A549 (cell line): ENCODE measurements at regions not wholly inside any gene's neighbourhood (a gene's known extent, or its start where the extent isn't known, plus 50 kb on each side); places are given as distances from the start of the nearest gene placed in this dataset.

ENCODE experiments used
- BHLHE40 ChIP-seq: IDR thresholded peaks from 2 replicates; pipeline ENCODE4 v1.6.1; 2012; ENCODE audit warnings: low read depth, low read length, inconsistent platforms
- CHD4 ChIP-seq: fragments of 200-600 bp; sonication (generic); IDR thresholded peaks from 2 replicates; pipeline ENCODE4 v1.6.1; 2016; ENCODE audit warnings: antibody characterized with exemption, mild to moderate bottlenecking, borderline replicate concordance
- CTCF ChIP-seq: fragments of >200 bp; sonication (Bioruptor Twin); formaldehyde crosslinking; IDR thresholded peaks from 3 replicates; pipeline ENCODE4 v1.5.1; 2016
- HOXA7 ChIP-seq: fragments of 250-450 bp; sonication (Bioruptor Pico); IDR thresholded peaks from 2 replicates; pipeline ENCODE4 v1.5.0; 2020; ENCODE audit warnings: mild to moderate bottlenecking, moderate library complexity
- HOXB13 ChIP-seq: fragments of 250-450 bp; sonication (Bioruptor Pico); IDR thresholded peaks from 2 replicates; pipeline ENCODE4 v1.5.0; 2020; ENCODE audit warnings: low read depth, mild to moderate bottlenecking, moderate library complexity
- MAFK ChIP-seq: fragments of 450-650 bp; IDR thresholded peaks from 2 replicates; pipeline ENCODE4 v1.6.1; 2014; ENCODE audit not compliant: partially characterized antibody
- MAX ChIP-seq: IDR thresholded peaks from 2 replicates; pipeline ENCODE4 v1.6.1; 2012
- RAD21 ChIP-seq, 2 experiments: fragments of >200 bp in 1 of 2; sonication (Bioruptor Twin) in 1 of 2; formaldehyde crosslinking in 1 of 2; IDR thresholded peaks in 1 of 2; conservative IDR thresholded peaks in 1 of 2; 2 replicates in 1 of 2; 3 replicates in 1 of 2; pipeline ENCODE4 v1.6.1; 2012 to 2018; ENCODE audit warnings: inconsistent platforms in 1 of 2
- REST ChIP-seq: fragments of 200-600 bp; sonication (generic); IDR thresholded peaks from 2 replicates; pipeline ENCODE4 v1.6.1; 2016; ENCODE audit warnings: antibody characterized with exemption, mild to moderate bottlenecking, moderate library complexity
- RFX5 ChIP-seq: fragments of 450-650 bp; IDR thresholded peaks from 2 replicates; pipeline ENCODE4 v1.7.1; 2014; ENCODE audit warnings: antibody characterized with exemption, mild to moderate bottlenecking, moderate library complexity
- ZSCAN20 ChIP-seq: fragments of 250-450 bp; sonication (Bioruptor Pico); IDR thresholded peaks from 2 replicates; pipeline ENCODE4 v1.8.0; 2022; ENCODE audit warnings: mild to moderate bottlenecking, moderate library complexity

- TF ChIP-seq BHLHE40 (no peak), RAD21 (conservative IDR thresholded peaks at IDR 0.05 in 1 of 2, IDR thresholded peaks at IDR 0.05 in 1 of 2) (no peak), HOXA7 (CRISPR knock-in tag) (no peak), RFX5 (no peak), MAX (no peak), HOXB13 (CRISPR knock-in tag) (no peak), CTCF (no peak), ZSCAN20 (CRISPR knock-in tag) (no peak), MAFK (no peak), REST (no peak), CHD4 (no peak)
These were observed 624.8 kb downstream of the CHSY3 start for GRCh38 chr5:130529111-130529510.
